Right renal pelvis (tissue), 4 donors: ENCODE measurements at regions not wholly inside any gene's neighbourhood (a gene's known extent, or its start where the extent isn't known, plus 50 kb on each side); places are given as distances from the start of the nearest gene placed in this dataset.
"Not testable (repeated sequence)": the region's sequence is repeated elsewhere in the genome, so short reads cannot be mapped to it uniquely, and the experiment has no call there.

Source experiments
- DNase-seq, 4 donors: peaks; one replicate each; pipeline ENCODE4 v3.0.0-alpha.2; 2013; ENCODE audit warnings: low read depth in 4 of 4, low spot score in 3 of 4, missing footprints in 1 of 4

GRCh38 chr3:86563400-86563970 lies 427.5 kb downstream of the VGLL3 start:
- DNase-seq: peak in 2 of 4 donors; percentile 24 to 34

- DNase-seq: no peak
Measured at GRCh38 chr3:86562090-86562489, 428.9 kb downstream of the VGLL3 start.

GRCh38 chr3:86561215-86561614 lies 429.7 kb downstream of the VGLL3 start:
- no peak for DNase-seq

GRCh38 chr3:86554383-86554782 lies 436.6 kb downstream of the VGLL3 start:
- DNase-seq: no peak

- no peak for DNase-seq
Measured at GRCh38 chr3:86547692-86548091, 443.3 kb downstream of the VGLL3 start.

- no peak for DNase-seq
Measured at GRCh38 chr3:86537171-86537570, 453.8 kb downstream of the VGLL3 start.

GRCh38 chr3:86519819-86520218 lies 471.1 kb downstream of the VGLL3 start:
- no peak for DNase-seq

- no peak for DNase-seq
Measured at GRCh38 chr3:86481636-86482035, 509.3 kb downstream of the VGLL3 start.

- DNase-seq: no peak
Measured at GRCh38 chr3:86481031-86481430, 509.9 kb downstream of the VGLL3 start.

- DNase-seq: no peak
Measured at GRCh38 chr3:86464180-86464579, 526.8 kb downstream of the VGLL3 start.

- DNase-seq: no peak
Measured at GRCh38 chr3:86451749-86452148, 539.2 kb downstream of the VGLL3 start.

GRCh38 chr3:86438544-86438943 lies 552.4 kb downstream of the VGLL3 start:
- DNase-seq: no peak

- no peak for DNase-seq
Measured at GRCh38 chr3:86427343-86427742, 563.6 kb downstream of the VGLL3 start.

- no peak for DNase-seq
Measured at GRCh38 chr3:86420990-86421739, 569.8 kb downstream of the VGLL3 start.

GRCh38 chr3:86418861-86419260 lies 572.1 kb downstream of the VGLL3 start:
- DNase-seq: no peak

- no peak for DNase-seq
Measured at GRCh38 chr3:86416334-86416733, 574.6 kb downstream of the VGLL3 start.

GRCh38 chr3:86413645-86414044 lies 577.3 kb downstream of the VGLL3 start:
- DNase-seq: no peak

GRCh38 chr3:86410587-86410986 lies 580.4 kb downstream of the VGLL3 start:
- no peak for DNase-seq

- DNase-seq: not testable (repeated sequence)
Measured at GRCh38 chr3:86389759-86390158, 601.2 kb downstream of the VGLL3 start.

GRCh38 chr3:86388820-86389219 lies 602.1 kb downstream of the VGLL3 start:
- DNase-seq: no peak

- DNase-seq: no peak
Measured at GRCh38 chr3:86382556-86382955, 608.4 kb downstream of the VGLL3 start.

- no peak for DNase-seq
Measured at GRCh38 chr3:86381247-86381646, 609.7 kb downstream of the VGLL3 start.
